Left ventricle myocardium inferior (tissue), 1 donor: ENCODE measurements at regions not wholly inside any gene's neighbourhood (a gene's known extent, or its start where the extent isn't known, plus 50 kb on each side); places are given as distances from the start of the nearest gene placed in this dataset.

Source experiments
- DNase-seq: peaks from one replicate; pipeline ENCODE4 v3.0.0-alpha.2; 2020
- H3K27ac ChIP-seq: fragments of 200-600 bp; replicated peaks from 2 replicates; pipeline ENCODE4 v1.8.0; 2021
- H3K27me3 ChIP-seq: fragments of 200-600 bp; 2 replicates; pipeline ENCODE4 v1.8.0; 2021; ENCODE audit warnings: low read depth
- H3K36me3 ChIP-seq: fragments of 200-600 bp; 2 replicates; pipeline ENCODE4 v1.8.0; 2021
- H3K4me1 ChIP-seq: fragments of 200-600 bp; 2 replicates; pipeline ENCODE4 v1.8.0; 2021
- H3K4me3 ChIP-seq: fragments of 200-600 bp; 2 replicates; pipeline ENCODE4 v1.8.0; 2021; ENCODE audit warnings: mild to moderate bottlenecking, moderate library complexity
- H3K9me3 ChIP-seq: fragments of 200-600 bp; replicated peaks from 2 replicates; pipeline ENCODE4 v1.8.0; 2021
- CTCF ChIP-seq: fragments of 200-600 bp; IDR thresholded peaks from 2 replicates; pipeline ENCODE4 v1.8.0; 2021; ENCODE audit warnings: antibody characterized with exemption, mild to moderate bottlenecking, borderline replicate concordance
- intact Hi-C: fragments of 100-400 bp; cut with micrococcal nuclease; formaldehyde crosslinking; loops from one replicate; pipeline ENCODE4 v1.11.0; 2022
- donor health status: DM: no; HTN: yes; CAD: no; lungs with severe emphysema.

- DNase-seq, result no peak
These were observed 146.2 kb upstream of the ZKSCAN2 start for GRCh38 chr16:25403852-25404251.

GRCh38 chr16:25395528-25395927 is 137.9 kb upstream of the ZKSCAN2 start:
- no peaks in the 10 kb centered on the region for H3K4me1 ChIP-seq
- no peak overlapping the region for H3K4me3 ChIP-seq
- intact Hi-C loops, result no loop called here
- peaks cover 38% of the 10 kb centered on the region for H3K9me3 ChIP-seq
- H3K27ac ChIP-seq, result no peak overlapping the region
- no peaks in the 10 kb centered on the region for H3K27me3 ChIP-seq
- TF ChIP-seq CTCF, result no peak
- DNase-seq, result no peak
- no peaks in the 10 kb centered on the region for H3K36me3 ChIP-seq

More at GRCh38 chr16:25403852-25404251, 146.2 kb upstream of the ZKSCAN2 start:
- Histone ChIP-seq H3K4me1 (no peaks in the 10 kb centered on the region), H3K27ac (no peak overlapping the region), H3K36me3 (no peaks in the 10 kb centered on the region), H3K27me3 (peaks cover 9% of the 10 kb centered on the region), H3K9me3 (peaks cover 28% of the 10 kb centered on the region), H3K4me3 (no peak overlapping the region)
- no peak for TF ChIP-seq CTCF
- intact Hi-C loops, result no loop called here

GRCh38 chr16:25390761-25391160 is 133.1 kb upstream of the ZKSCAN2 start:
- Histone ChIP-seq H3K4me1 (no peaks in the 10 kb centered on the region), H3K27ac (no peak overlapping the region), H3K9me3 (peaks cover 33% of the 10 kb centered on the region), H3K4me3 (no peak overlapping the region), H3K27me3 (peaks cover 5% of the 10 kb centered on the region), H3K36me3 (no peaks in the 10 kb centered on the region)
- TF ChIP-seq CTCF, result no peak
- intact Hi-C loops, result no loop called here
- no peak for DNase-seq

GRCh38 chr16:25374556-25374955 is 116.9 kb upstream of the ZKSCAN2 start:
- intact Hi-C loops, result no loop called here
- Histone ChIP-seq H3K9me3 (peaks cover 1% of the 10 kb centered on the region), H3K4me1 (no peaks in the 10 kb centered on the region), H3K27ac (no peak overlapping the region), H3K27me3 (no peaks in the 10 kb centered on the region), H3K36me3 (no peaks in the 10 kb centered on the region), H3K4me3 (no peak overlapping the region)
- no peak for TF ChIP-seq CTCF
- DNase-seq, result no peak

- no peak overlapping the region for H3K27ac ChIP-seq
- no peak for TF ChIP-seq CTCF
- intact Hi-C loops, result no loop called here
These were observed 115.1 kb upstream of the ZKSCAN2 start for GRCh38 chr16:25372716-25373115.

GRCh38 chr16:25371342-25371741 is 113.7 kb upstream of the ZKSCAN2 start:
- intact Hi-C loops, result no loop called here

More at GRCh38 chr16:25372716-25373115, 115.1 kb upstream of the ZKSCAN2 start:
- Histone ChIP-seq H3K9me3 (no peaks in the 10 kb centered on the region), H3K4me1 (no peaks in the 10 kb centered on the region), H3K36me3 (no peaks in the 10 kb centered on the region), H3K27me3 (no peaks in the 10 kb centered on the region), H3K4me3 (no peak overlapping the region)
- no peak for DNase-seq

More at GRCh38 chr16:25371342-25371741, 113.7 kb upstream of the ZKSCAN2 start:
- DNase-seq, result no peak
- Histone ChIP-seq H3K9me3 (no peaks in the 10 kb centered on the region), H3K4me3 (no peak overlapping the region), H3K27me3 (no peaks in the 10 kb centered on the region), H3K36me3 (no peaks in the 10 kb centered on the region), H3K27ac (no peak overlapping the region), H3K4me1 (no peaks in the 10 kb centered on the region)
- no peak for TF ChIP-seq CTCF
